Chondrocyte (in vitro differentiated cells): ENCODE measurements at regions not wholly inside any gene's neighbourhood (a gene's known extent, or its start where the extent isn't known, plus 50 kb on each side); places are given as distances from the start of the nearest gene placed in this dataset.

Experiments used
- DNase-seq: peaks from one replicate; pipeline ENCODE4 v3.0.0; 2021; ENCODE audit warnings: mixed read lengths, low spot score
- H3K27ac Mint-ChIP-seq: one replicate; pipeline ENCODE4 v1.8.0; 2021; ENCODE audit warnings: mild to moderate bottlenecking, moderate library complexity, mixed read lengths; ENCODE audit not compliant: unreplicated experiment
- H3K27me3 Mint-ChIP-seq: 2 replicates; pipeline ENCODE4 v1.8.0; 2021; ENCODE audit warnings: low read depth, mixed read lengths
- H3K36me3 Mint-ChIP-seq: 2 replicates; pipeline ENCODE4 v1.8.0; 2021; ENCODE audit warnings: low read depth, mixed read lengths
- H3K4me1 Mint-ChIP-seq: 2 replicates; pipeline ENCODE4 v1.8.0; 2021; ENCODE audit warnings: low read depth, mild to moderate bottlenecking, mixed read lengths
- H3K4me3 Mint-ChIP-seq: one replicate; pipeline ENCODE4 v1.8.0; 2021; ENCODE audit warnings: mild to moderate bottlenecking, moderate library complexity, mixed read lengths; ENCODE audit not compliant: unreplicated experiment
- H3K9me3 Mint-ChIP-seq: 2 replicates; pipeline ENCODE4 v1.8.0; 2021; ENCODE audit warnings: low read depth, mixed read lengths
- CTCF ChIP-seq: fragments of 200-600 bp; sonication (generic); IDR thresholded peaks from 2 replicates; pipeline ENCODE4 v1.5.0; 2021; ENCODE audit warnings: antibody characterized with exemption, mild to moderate bottlenecking, moderate library complexity

GRCh38 chr15:38090678-38091077 is 156.2 kb downstream of the TMCO5A start:
- H3K4me1 Mint-ChIP-seq, result peaks cover 45% of the 10 kb centered on the region
- peaks cover 2% of the 10 kb centered on the region for H3K9me3 Mint-ChIP-seq
- no peak overlapping the region for H3K4me3 Mint-ChIP-seq
- DNase-seq, result no peak
- no peak overlapping the region for H3K27ac Mint-ChIP-seq
- H3K27me3 Mint-ChIP-seq, result no peaks in the 10 kb centered on the region
- TF ChIP-seq CTCF, result no peak
- H3K36me3 Mint-ChIP-seq, result no peaks in the 10 kb centered on the region

GRCh38 chr15:38091078-38091645 is 156.7 kb downstream of the TMCO5A start:
- peaks cover 40% of the 10 kb centered on the region for H3K4me1 Mint-ChIP-seq
- H3K36me3 Mint-ChIP-seq, result no peaks in the 10 kb centered on the region
- no peak overlapping the region for H3K27ac Mint-ChIP-seq
- peaks cover 5% of the 10 kb centered on the region for H3K9me3 Mint-ChIP-seq
- no peak overlapping the region for H3K4me3 Mint-ChIP-seq
- no peak for TF ChIP-seq CTCF
- no peaks in the 10 kb centered on the region for H3K27me3 Mint-ChIP-seq
- DNase-seq, result no peak

- DNase-seq, result no peak
- Mint-ChIP-seq H3K27ac (no peak overlapping the region), H3K36me3 (peaks cover 7% of the 10 kb centered on the region), H3K9me3 (peaks cover 23% of the 10 kb centered on the region), H3K4me3 (no peak overlapping the region), H3K27me3 (no peaks in the 10 kb centered on the region), H3K4me1 (peaks cover 19% of the 10 kb centered on the region)
- TF ChIP-seq CTCF, result no peak
These were observed 158.7 kb upstream of the SPRED1 start for GRCh38 chr15:38093931-38094330.

- Mint-ChIP-seq H3K27me3 (no peaks in the 10 kb centered on the region), H3K27ac (no peak overlapping the region), H3K36me3 (peaks cover under 1% of the 10 kb centered on the region), H3K4me3 (no peak overlapping the region), H3K9me3 (peaks cover 9% of the 10 kb centered on the region), H3K4me1 (no peaks in the 10 kb centered on the region)
- no peak for TF ChIP-seq CTCF
- no peak for DNase-seq
These were observed 149.7 kb upstream of the SPRED1 start for GRCh38 chr15:38102972-38103371.

GRCh38 chr15:38103564-38103963 is 149.1 kb upstream of the SPRED1 start:
- H3K27me3 Mint-ChIP-seq, result no peaks in the 10 kb centered on the region
- TF ChIP-seq CTCF, result no peak
- H3K27ac Mint-ChIP-seq, result no peak overlapping the region
- H3K36me3 Mint-ChIP-seq, result no peaks in the 10 kb centered on the region
- H3K9me3 Mint-ChIP-seq, result peaks cover 8% of the 10 kb centered on the region
- DNase-seq, result no peak
- no peaks in the 10 kb centered on the region for H3K4me1 Mint-ChIP-seq
- no peak overlapping the region for H3K4me3 Mint-ChIP-seq
